GM21825 (cell line): ENCODE measurements at regions not wholly inside any gene's neighbourhood (a gene's known extent, or its start where the extent isn't known, plus 50 kb on each side); places are given as distances from the start of the nearest gene placed in this dataset.

ENCODE experiments used
- ATAC-seq: cut with Tn5 transposase; IDR thresholded peaks from one replicate; pipeline ENCODE4 v1.9.1; 2021; ENCODE audit warnings: mild to moderate bottlenecking, moderate library complexity; ENCODE audit not compliant: unreplicated experiment

DNA sequence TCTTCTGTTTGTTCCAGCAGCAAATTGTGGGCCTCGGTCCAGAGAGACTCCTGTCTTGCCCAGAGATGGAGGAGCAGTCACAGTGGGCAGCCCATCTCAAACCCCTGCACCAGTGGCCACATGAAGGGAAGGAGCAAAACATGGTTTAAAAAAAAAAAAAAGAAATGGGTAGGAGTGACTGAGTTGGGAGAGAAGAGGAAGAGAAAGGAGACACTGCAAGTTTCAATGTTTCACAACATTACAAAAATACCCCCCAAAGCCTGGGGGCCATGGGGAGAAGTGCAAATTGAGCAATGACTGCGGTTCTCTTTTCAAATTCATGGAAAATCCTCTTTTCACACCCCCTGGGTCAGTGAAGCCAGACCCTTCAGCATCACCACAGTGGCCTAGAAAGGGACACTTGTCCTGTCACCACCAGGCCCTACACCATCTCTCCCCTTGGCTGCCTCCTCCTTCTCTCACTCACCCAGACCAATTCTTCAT lies 117.1 kb downstream of the ZFP36L2 start:
- no peak for ATAC-seq

DNA sequence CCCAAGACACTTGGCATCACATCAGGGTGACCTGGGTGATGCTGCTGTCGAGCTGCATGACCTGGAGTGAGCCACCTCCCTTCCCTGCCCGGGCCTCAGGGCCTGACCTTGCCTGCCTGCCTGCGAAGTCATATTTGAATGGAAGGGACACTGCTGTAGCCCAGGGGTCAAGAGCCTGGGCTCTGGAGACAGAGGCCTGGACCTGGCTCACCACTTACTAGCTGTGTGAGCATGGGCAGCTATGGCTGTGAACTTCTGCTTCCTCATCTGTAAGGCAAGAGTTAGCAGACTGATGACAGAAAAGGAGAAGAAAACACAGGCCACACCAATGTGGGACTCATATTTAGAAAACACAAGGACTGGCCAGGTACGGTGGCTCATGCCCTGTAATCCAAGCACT lies 118.7 kb downstream of the ZFP36L2 start:
- ATAC-seq, result no peak

DNA sequence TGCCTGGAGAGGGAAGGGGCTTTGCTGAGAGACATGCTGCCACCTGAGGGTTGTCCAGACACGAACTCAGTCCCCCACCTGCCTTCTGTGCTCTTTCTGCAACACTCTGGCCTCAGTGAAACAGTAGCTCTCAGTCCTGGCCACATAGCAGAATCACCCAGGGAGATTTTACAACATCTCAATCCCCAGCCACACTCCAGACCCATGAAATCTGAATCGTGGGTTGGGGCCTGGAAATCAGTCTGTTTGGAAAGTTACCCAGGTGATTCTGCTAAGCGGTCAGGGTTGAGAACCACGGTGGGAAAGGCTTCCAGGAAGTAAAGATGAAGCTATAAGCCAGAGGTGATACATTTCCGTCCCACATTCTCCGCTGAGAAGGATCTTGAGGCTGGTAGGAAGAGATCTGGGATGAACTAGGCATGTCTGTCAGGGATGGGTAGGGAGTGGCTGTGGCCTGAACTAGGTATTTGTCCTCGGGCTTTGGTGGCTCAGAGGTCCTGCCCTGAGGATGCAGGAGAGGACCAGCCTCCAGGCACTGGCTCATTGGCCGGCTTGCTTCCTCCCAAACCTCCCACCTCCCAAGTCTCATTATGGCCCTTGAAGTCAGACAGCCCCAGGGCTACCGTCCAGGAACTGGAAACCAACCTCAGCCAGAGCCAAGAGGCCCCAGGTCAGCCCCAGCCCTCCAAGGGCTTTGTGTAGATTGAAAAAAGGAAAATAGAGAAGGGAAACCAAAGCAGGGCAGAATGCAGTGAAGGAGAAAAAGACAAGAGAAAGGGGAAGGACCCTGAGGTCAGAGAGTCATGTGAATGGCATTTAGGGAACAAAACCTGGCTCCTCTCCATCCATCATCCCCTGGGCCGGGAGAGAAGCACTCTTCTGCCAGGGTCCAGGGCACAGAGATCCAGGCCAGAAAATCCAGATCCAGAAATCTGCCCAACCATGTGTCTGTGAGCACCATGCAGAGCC lies 119.6 kb downstream of the ZFP36L2 start:
- peak; percentile 59 for ATAC-seq

DNA sequence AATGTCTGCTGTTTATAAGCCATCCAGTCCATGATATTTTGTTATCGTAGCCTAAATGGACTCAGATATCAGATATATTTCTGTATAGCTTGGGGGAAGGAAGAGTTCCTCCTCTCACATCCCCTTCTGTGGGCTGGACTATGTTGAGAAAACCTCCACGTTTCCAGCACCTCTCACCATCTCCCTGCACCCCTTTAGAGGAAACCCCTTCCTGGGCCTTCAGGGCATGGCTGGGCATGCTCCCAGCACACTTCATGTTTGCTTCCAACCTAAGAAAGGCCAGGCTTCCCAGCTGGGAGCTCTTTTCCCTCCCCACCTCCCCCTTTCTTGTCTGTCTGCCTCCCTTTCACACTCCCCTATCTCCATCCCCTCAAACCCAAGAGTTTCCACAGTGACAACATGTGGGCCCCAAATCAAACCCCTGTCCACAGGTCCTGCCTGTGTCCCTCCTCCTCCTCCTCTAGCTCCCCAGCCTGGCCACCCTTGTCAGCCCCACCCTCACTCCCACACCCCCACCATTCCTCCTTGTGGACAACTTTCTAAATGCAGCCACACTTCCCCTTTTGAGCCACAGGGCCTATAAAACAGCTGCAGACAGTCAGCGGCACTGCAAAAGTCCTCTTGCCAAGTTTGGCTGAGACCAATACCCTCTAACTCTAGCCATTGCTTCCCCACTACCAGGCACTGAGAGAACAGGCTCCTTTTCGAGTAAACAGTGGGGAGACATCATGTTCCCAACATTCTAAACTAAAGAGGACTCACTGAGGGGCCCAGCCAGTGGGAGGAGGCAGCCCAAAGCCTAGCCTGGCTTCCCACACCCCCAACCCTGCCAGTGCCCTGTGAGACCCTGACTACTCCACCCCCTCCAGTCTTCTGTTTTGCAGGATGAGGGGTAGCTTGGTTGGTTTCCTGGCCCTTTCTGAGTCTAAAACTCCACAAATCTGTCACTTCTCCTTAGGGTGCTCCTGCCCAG lies 120.5 kb downstream of the ZFP36L2 start:
- no peak for ATAC-seq

DNA sequence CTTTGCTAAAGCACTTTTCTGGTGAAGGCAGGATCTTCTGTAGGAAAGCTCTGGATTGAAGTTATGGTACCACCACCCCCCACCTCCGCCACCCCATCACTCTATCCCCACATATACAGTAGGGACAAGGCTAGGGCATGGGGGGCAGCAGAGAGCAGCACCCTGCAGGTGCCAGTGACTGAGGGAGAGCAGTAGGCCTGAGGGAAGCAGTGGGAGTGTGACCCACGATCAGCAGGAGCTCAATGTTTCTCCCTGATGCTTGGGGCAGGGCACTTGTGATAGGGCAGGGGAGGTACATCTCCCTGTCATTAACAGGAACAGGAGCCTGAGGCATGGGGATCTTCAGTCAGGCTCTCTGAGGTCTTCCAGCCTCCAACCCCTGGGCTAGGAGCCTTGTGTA lies 121.6 kb downstream of the ZFP36L2 start:
- no peak for ATAC-seq

DNA sequence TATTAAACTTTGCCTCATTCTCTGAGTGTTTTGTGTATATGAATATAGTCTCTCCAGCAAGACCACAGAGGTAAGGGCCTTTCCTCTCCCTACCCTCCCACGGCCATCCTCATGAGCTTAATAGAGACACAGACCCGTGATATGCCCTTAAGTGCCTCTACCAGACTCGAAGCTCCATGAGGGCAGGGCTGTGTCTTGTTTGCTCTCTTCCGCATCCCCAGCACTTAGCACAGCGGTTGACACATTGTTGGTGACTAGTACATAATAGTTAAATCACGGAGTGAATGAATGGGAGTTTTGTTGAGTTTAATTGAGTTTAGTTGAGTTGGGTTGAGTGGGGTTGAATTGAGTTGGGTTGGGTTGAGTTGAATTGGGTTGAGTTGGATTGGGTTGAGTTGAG lies 122.3 kb downstream of the ZFP36L2 start:
- ATAC-seq, result no peak

DNA sequence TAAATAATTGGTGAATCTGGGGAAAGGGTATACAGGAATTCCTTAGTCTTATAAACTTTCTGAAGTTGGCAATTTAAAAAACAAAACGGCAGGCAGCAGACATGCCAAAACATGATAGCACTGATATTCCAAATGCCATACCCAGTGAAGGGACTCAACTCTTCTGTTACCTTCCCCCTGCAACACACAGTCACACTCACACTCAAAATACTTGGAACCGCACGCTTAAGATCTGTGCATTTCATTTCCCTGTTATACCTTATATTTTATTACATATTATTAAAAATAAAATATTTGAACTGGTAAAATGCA lies 123.4 kb downstream of the ZFP36L2 start:
- ATAC-seq, result no peak

DNA sequence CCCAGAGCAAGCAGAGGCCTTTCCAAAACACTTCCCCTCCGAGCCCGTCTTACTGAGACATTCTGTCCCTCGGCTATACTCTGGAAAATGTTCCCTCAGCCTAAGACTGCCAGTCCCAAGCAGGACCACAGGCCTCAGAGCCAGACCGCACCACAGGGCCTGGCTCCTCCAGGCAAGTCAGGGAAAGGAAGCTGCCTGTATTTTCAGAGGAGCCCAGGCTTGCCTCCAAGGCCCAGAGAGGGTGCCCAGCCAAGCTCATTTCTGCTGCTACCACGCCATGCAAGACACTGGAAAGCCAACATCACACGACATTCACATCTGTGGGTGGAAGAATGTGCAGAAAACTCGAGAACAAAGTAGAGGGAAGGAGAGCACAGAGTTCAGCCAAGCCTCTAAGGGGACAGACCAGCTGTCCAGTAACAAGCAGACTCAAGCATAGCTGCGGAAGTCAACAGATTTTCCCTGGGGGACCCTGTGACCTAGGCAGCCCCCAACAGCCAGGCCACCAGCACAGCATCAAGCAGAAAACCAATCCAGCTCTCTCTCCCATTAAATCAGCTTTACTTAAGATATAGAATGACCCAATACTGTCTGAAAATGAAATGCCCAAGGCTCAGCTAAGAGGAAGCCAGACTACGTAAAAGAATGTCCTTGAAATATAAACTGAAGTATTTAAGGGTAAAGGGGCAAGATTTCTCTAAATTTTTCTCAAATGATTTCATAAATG lies 123.9 kb downstream of the ZFP36L2 start:
- ATAC-seq, result no peak

DNA sequence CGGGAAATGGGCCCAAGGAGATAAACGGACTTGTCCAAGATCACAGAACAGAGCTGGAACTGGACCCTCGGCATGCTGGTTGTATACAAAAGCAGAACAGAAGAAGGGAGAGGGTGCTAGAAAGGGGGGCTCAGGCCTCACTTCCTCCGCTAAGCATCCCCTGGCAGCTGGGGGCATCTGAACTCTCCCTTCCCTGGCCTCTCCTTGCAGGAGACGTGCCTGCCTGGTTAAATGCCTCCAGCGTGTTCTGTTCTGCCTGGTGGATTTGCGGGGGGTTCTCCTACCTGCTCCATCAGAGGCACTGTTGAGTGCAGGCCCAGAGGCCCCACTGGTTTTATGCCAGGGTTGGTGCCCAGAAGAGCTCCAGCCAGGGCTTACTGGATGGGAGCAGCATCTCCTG lies 124.7 kb downstream of the ZFP36L2 start:
- ATAC-seq, result no peak

DNA sequence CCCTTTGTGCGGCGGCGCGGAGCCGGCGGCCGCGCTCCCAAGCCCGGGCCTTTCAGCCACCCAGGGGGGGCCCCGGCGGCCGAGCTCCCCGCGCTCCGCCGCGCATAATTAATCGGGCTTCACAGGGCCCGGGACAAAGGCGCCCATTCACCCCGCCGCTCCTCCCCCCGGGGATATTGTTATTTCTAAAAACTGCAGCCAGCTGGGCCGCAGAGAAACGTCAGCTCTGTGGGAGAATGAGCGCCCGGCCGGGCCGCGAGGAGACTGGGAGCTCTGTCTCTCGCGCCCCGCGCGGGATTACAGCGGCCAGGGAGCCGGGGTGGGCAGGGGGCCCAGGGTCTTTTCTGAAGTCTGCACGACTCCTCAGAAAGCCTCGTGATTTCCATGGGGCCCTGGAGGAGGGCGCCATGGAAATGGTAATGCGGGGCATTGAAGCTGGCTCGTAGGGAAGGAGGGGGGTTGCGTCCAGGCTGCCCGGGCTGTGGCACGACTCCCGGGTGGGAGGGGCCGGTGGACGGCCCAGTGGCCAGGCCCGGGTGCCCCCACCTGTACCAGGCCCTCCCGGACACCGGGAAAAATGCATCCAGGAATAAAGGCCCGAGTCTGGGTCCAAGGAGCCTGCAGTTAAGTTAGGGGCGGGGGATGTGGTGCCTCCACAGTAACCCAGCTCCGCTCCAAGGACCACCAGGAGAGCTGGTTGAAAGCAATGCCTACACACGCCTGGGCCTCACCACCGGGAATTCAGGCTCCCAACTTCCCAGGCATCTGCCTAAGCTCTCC lies 125.3 kb downstream of the ZFP36L2 start:
- no peak for ATAC-seq

DNA sequence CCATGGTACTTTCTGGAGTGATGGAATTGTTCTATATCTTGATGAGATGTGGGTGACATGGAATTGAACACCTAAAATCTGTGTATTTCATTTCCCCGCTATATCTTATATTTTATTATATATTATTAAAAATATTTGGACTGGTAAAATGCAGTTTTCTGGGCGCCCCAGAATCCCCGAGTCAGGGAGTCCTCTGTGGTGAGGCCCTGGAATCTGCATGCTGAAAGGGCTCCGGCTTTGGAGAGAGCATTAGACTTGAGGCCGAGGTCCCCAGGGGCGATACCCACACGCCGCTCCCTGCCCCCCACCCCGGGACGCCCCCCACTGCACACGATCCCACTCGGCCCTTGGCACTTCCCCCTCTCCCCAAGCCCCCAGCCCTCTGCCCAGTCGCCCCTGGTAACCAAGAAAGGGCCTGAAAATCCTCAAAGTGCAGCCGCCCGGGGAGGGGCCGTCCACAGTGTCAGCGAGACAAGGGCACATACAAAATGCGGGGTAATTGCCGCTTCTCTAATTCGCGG lies 126.0 kb downstream of the ZFP36L2 start:
- no peak for ATAC-seq

DNA sequence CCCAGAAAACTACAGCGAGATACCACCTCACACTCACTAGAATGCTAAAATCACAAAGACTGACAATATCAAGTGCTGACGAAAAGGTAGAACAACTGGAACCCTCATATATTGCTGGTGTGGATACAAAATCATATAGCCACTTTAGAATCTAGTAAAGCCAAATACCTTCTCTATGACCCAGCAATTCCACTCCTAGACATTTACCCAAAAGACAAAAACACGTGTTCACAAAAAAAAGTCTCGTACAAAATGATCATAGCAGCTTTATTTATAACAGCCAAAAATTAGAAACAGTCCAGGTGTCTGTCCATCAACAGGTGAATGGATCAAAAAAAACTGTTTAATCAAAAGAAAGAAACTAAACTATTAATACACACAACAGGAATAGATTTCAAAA lies 126.6 kb downstream of the ZFP36L2 start:
- no peak for ATAC-seq

DNA sequence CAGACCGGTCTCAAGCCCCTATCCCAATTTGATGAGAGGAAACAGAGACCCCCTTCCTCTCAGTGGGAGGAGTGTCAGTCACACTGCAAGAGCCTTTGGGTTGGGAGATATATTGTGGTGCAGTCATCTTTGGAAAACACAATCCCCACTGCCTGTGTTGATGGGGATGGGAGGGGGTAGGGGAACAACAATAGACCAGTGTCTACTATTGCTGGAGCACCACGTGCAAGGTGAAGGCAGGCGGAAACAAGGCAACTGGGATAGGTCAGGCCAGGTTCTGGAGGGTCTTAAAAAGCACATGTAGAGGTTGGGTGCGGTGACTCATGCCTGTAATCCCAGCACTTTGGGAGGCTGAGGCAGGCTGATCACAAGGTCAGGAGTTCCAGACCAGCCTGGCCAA lies 127.9 kb downstream of the ZFP36L2 start:
- no peak for ATAC-seq

DNA sequence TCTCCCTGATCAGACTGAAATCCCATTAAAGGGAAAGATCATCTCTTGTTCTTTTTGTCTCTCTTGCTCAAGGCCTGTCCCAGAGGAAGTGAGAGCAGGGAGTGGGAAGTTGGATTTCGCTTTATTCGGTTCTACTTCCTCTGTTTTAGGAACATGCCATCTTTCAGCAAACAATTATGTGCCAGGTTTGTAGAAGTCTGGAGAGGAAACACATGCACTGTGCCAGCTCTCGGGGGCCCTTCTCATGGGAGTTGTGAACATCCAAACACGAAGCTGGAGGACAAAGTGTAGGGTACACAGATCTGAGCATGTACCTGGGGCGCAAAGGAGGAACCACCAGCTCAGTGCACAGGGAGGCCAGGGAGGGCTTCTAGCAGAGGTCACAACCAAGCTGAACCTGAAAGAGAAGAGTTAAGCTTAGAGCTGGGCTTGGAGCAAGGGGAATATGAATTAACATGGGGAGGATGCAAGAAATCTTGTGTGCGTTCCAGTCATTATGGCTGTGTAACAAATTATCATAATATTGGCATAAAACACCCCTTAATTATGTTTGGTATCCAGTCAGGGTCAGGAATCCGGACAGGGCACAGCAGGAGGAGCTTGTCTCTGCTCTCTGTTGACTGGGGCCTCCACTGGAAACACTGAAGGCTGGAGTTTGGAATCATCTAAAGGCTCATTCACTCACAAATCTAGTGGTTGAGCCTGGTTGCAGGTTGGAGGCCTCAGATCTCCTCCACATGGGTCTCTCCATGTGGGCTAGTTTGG lies 128.6 kb downstream of the ZFP36L2 start:
- ATAC-seq, result no peak

DNA sequence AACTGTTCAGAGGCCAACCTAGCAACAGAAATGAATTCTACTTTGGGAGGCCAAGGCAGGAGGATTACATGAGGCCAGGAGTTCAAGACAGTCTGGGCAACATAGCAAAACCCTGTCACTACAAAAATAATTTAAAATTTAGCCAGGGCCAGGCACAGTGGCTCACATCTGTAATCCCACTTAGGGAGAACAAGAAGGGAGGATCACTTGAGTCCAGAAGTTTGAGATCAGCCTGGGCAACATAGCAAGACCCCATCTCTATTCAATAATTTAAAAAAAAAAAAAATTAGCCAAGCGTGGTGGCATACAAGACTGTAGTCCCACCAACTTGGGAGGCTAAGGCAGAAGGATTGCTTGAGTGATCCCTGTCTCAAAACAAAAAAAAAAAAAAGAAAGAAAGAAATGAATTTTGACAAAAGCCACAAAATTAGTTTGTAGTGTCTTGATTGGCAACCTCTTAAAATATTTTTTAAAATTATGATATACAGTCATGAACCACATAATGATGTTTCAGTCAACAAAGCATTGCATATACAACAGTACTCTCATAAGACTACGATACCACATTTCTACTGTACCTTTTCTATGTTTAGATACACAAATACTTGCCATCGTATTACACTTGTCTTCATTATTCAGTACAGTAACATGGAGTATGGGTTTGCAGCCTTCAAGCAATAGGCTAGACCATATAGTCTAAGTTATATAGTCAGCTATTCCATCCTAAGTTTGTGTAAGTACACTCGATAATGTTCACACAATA lies 130.7 kb downstream of the ZFP36L2 start:
- ATAC-seq, result no peak

DNA sequence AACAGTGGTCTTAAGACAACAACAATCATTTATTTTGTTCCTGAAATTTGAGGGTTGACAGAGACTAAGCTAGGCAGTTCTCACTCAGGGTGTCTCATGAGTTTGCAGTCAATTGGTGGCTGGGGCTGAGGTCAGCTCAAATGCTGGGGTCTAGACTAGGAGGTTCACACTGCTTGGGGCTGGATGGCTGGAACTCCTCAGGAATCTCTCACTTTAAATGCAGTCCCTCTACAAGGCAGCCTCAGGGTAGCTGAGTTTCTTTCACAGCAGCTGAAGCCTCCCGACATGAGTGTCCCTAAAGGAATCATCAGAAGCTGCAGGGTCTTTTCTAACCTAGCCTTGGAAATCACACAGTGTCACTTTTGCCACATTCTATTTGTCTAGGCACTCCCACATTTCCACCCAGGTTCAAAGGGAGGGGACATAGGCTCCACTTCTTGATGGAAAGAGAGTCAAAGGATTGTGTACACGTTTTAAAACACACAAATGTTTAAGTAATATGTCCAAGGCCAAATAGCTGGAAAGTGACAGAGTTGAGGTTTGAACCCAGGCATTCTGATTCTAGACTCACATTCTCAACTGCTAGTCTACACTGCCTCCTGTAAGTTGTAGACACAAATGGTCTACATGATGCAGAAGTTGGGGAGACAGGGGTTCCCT lies 133.8 kb downstream of the ZFP36L2 start:
- no peak for ATAC-seq

DNA sequence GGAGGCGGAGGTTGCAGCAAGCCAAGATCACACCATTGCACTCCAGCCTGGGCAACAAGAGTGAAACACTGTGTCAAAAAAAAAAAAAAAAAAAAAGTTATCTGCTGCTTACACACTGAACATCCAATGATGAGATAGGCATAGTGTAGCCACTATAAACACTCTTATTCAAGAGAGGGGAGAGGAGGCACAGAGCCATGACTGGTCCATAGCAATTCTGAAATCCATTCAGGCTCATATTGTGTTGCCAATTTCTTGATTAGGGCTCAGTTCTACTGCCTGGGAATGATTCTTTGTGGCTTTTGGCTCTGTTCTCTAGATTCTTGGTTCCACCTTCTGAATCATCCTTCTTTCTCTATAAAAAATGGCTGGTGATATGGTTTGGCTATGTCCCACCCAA lies 136.1 kb downstream of the ZFP36L2 start:
- no peak for ATAC-seq
